ENCODE measurements at regions not wholly inside any gene's neighbourhood (a gene's known extent, or its start where the extent isn't known, plus 50 kb on each side); places are given as distances from the start of the nearest gene placed in this dataset.

- DNase-seq, result no peak
Measured at GRCh38 chr1:88188038-88188437, 496.0 kb upstream of the PKN2 start.

- DNase-seq, result no peak
Measured at GRCh38 chr1:88189525-88189924, 494.5 kb upstream of the PKN2 start.

- no peak for DNase-seq
Measured at GRCh38 chr1:88191917-88192316, 492.2 kb upstream of the PKN2 start.

GRCh38 chr1:88194542-88194941 lies 489.5 kb upstream of the PKN2 start:
- no peak for DNase-seq

GRCh38 chr1:88200545-88200944 lies 483.5 kb upstream of the PKN2 start:
- no peak for DNase-seq

GRCh38 chr1:88204111-88204510 lies 480.0 kb upstream of the PKN2 start:
- no peak for DNase-seq

GRCh38 chr1:88204612-88205167 lies 479.4 kb upstream of the PKN2 start:
- no peak for DNase-seq

- no peak for DNase-seq
Measured at GRCh38 chr1:88208389-88208788, 475.7 kb upstream of the PKN2 start.

GRCh38 chr1:88210103-88210787 lies 473.8 kb upstream of the PKN2 start:
- no peak for DNase-seq

- DNase-seq, result peak in 1 of 3 experiments; percentile 57
Measured at GRCh38 chr1:88216441-88216840, 467.6 kb upstream of the PKN2 start.

- DNase-seq, result no peak
Measured at GRCh38 chr1:88217386-88217785, 466.7 kb upstream of the PKN2 start.

GRCh38 chr1:88219521-88219920 lies 464.6 kb upstream of the PKN2 start:
- DNase-seq, result no peak

- DNase-seq, result no peak
Measured at GRCh38 chr1:88221411-88221810, 462.7 kb upstream of the PKN2 start.

GRCh38 chr1:88224906-88225305 lies 459.2 kb upstream of the PKN2 start:
- no peak for DNase-seq

GRCh38 chr1:88228114-88228513 lies 456.0 kb upstream of the PKN2 start:
- peak in 1 of 3 experiments; percentile 31 for DNase-seq

- no peak for DNase-seq
Measured at GRCh38 chr1:88230126-88230525, 453.9 kb upstream of the PKN2 start.

- no peak for DNase-seq
Measured at GRCh38 chr1:88237058-88237457, 447.0 kb upstream of the PKN2 start.

GRCh38 chr1:88239205-88239604 lies 444.9 kb upstream of the PKN2 start:
- no peak for DNase-seq

- no peak for DNase-seq
Measured at GRCh38 chr1:88247666-88248065, 436.4 kb upstream of the PKN2 start.

- DNase-seq, result no peak
Measured at GRCh38 chr1:88250915-88251314, 433.2 kb upstream of the PKN2 start.

GRCh38 chr1:88252745-88253144 lies 431.3 kb upstream of the PKN2 start:
- no peak for DNase-seq

GRCh38 chr1:88265606-88266005 lies 418.5 kb upstream of the PKN2 start:
- no peak for DNase-seq

- DNase-seq, result no peak
Measured at GRCh38 chr1:88266051-88266450, 418.0 kb upstream of the PKN2 start.

- no peak for DNase-seq
Measured at GRCh38 chr1:88272216-88272615, 411.9 kb upstream of the PKN2 start.

- DNase-seq, result no peak
Measured at GRCh38 chr1:88274431-88274830, 409.6 kb upstream of the PKN2 start.
